HPDE6-E6E7 (cell line): ENCODE measurements at regions not wholly inside any gene's neighbourhood (a gene's known extent, or its start where the extent isn't known, plus 50 kb on each side); places are given as distances from the start of the nearest gene placed in this dataset.

ENCODE experiments used
- DNase-seq: peaks from one replicate; pipeline ENCODE4 v3.0.0; 2011; ENCODE audit warnings: missing footprints; ENCODE audit errors: extremely low spot score

GRCh38 chr4:124219389-124219788 lies 493.1 kb downstream of the ANKRD50 start:
- no peak for DNase-seq

GRCh38 chr4:124224256-124224655 lies 488.3 kb downstream of the ANKRD50 start:
- no peak for DNase-seq

GRCh38 chr4:124227981-124228380 lies 484.6 kb downstream of the ANKRD50 start:
- DNase-seq = no peak

GRCh38 chr4:124230268-124230667 lies 482.3 kb downstream of the ANKRD50 start:
- DNase-seq = no peak

GRCh38 chr4:124234771-124235170 lies 477.8 kb downstream of the ANKRD50 start:
- DNase-seq = no peak

GRCh38 chr4:124243671-124244366 lies 468.7 kb downstream of the ANKRD50 start:
- no peak for DNase-seq

GRCh38 chr4:124253080-124253479 lies 459.5 kb downstream of the ANKRD50 start:
- DNase-seq = no peak

- DNase-seq = peak; percentile 57
These were observed 450.0 kb downstream of the ANKRD50 start for GRCh38 chr4:124262211-124263179.

- no peak for DNase-seq
These were observed 446.8 kb downstream of the ANKRD50 start for GRCh38 chr4:124265701-124266100.

- DNase-seq = no peak
These were observed 445.8 kb downstream of the ANKRD50 start for GRCh38 chr4:124266721-124267120.

GRCh38 chr4:124276461-124276860 lies 436.1 kb downstream of the ANKRD50 start:
- DNase-seq = no peak

- no peak for DNase-seq
These were observed 434.8 kb downstream of the ANKRD50 start for GRCh38 chr4:124277691-124278090.

GRCh38 chr4:124278477-124278876 lies 434.1 kb downstream of the ANKRD50 start:
- DNase-seq = no peak

- no peak for DNase-seq
These were observed 432.8 kb downstream of the ANKRD50 start for GRCh38 chr4:124279741-124280140.

- DNase-seq = no peak
These were observed 430.1 kb downstream of the ANKRD50 start for GRCh38 chr4:124282301-124282898.

GRCh38 chr4:124288706-124289486 lies 423.6 kb downstream of the ANKRD50 start:
- DNase-seq = no peak

- peak; percentile 57 for DNase-seq
These were observed 421.9 kb downstream of the ANKRD50 start for GRCh38 chr4:124290678-124291077.

GRCh38 chr4:124295413-124295812 lies 417.1 kb downstream of the ANKRD50 start:
- no peak for DNase-seq

GRCh38 chr4:124304941-124305340 lies 407.6 kb downstream of the ANKRD50 start:
- DNase-seq = no peak

- no peak for DNase-seq
These were observed 406.2 kb downstream of the ANKRD50 start for GRCh38 chr4:124306352-124306751.

GRCh38 chr4:124307143-124307542 lies 405.4 kb downstream of the ANKRD50 start:
- no peak for DNase-seq

- DNase-seq = no peak
These were observed 394.2 kb downstream of the ANKRD50 start for GRCh38 chr4:124318292-124318691.
